RWPE1 (cell line): ENCODE measurements at regions not wholly inside any gene's neighbourhood (a gene's known extent, or its start where the extent isn't known, plus 50 kb on each side); places are given as distances from the start of the nearest gene placed in this dataset.

Experiments
- CTCF ChIA-PET: fragments of 350-600 bp; sonication (Branson Sonifier 250); formaldehyde crosslinking; extraction: SDS; loops from one replicate; lab custom pipeline; 2021; lab: Yijun Ruan, JAX
- POLR2A ChIA-PET: fragments of 400-600 bp; formaldehyde crosslinking; extraction: SDS; loops from one replicate; lab custom pipeline; 2020; ENCODE audit warnings: antibody characterized with exemption; ENCODE audit not compliant: low non-redundant PET; lab: Yijun Ruan, JAX
- DNase-seq: peaks from one replicate; pipeline ENCODE4 v3.0.0; 2012; ENCODE audit warnings: low spot score
- H3K27ac ChIP-seq: fragments of 450-650 bp; 2 replicates; pipeline ENCODE4 v1.5.1; 2017
- CTCF ChIP-seq: fragments of 450-650 bp; conservative IDR thresholded peaks from 2 replicates; pipeline ENCODE4 v1.5.1; 2017; ENCODE audit warnings: low read depth, mild to moderate bottlenecking

GRCh38 chr12:47302111-47302671, 222.4 kb upstream of the AMIGO2 start:
- no peak overlapping the region for H3K27ac ChIP-seq
- POLR2A ChIA-PET: no interaction called here
- no peak for TF ChIP-seq CTCF
- CTCF ChIA-PET: interaction anchor here (0.6 kb wide), 1 partner anchor 564 kb away, joined by 4 read pairs; no protein-coding TSS in a partner anchor
- DNase-seq: no peak

GRCh38 chr12:47299586-47299985, 219.8 kb upstream of the AMIGO2 start:
- no peak overlapping the region for H3K27ac ChIP-seq
- TF ChIP-seq CTCF: no peak
- DNase-seq: no peak
- ChIA-PET POLR2A (no interaction called here), CTCF (interaction anchor here (0.7 kb wide), 1 partner anchor 8 kb away, joined by 6 read pairs; no protein-coding TSS in a partner anchor)

GRCh38 chr12:47297993-47298392, 218.2 kb upstream of the AMIGO2 start:
- no peak overlapping the region for H3K27ac ChIP-seq
- ChIA-PET CTCF (no interaction called here), POLR2A (no interaction called here)
- DNase-seq: no peak
- TF ChIP-seq CTCF: no peak

- no peak for DNase-seq
- no peak for TF ChIP-seq CTCF
- no peak overlapping the region for H3K27ac ChIP-seq
- ChIA-PET POLR2A (no interaction called here), CTCF (interaction anchor here (0.7 kb wide), 1 partner anchor 112 kb away, joined by 3 read pairs; no protein-coding TSS in a partner anchor)
These were observed 217.1 kb upstream of the AMIGO2 start for GRCh38 chr12:47296828-47297227.

GRCh38 chr12:47293406-47293805, 213.6 kb upstream of the AMIGO2 start:
- POLR2A ChIA-PET: no interaction called here
- DNase-seq: no peak
- TF ChIP-seq CTCF: no peak
- H3K27ac ChIP-seq: no peak overlapping the region
- CTCF ChIA-PET: interaction anchor here (0.7 kb wide), 1 partner anchor 25 kb away, joined by 3 read pairs; no protein-coding TSS in a partner anchor

GRCh38 chr12:47286676-47287075, 206.9 kb upstream of the AMIGO2 start:
- POLR2A ChIA-PET: no interaction called here
- DNase-seq: no peak
- TF ChIP-seq CTCF: no peak
- CTCF ChIA-PET: no interaction called here
- no peak overlapping the region for H3K27ac ChIP-seq
